Progenitor cell of endocrine pancreas (in vitro differentiated cells): ENCODE measurements at regions not wholly inside any gene's neighbourhood (a gene's known extent, or its start where the extent isn't known, plus 50 kb on each side); places are given as distances from the start of the nearest gene placed in this dataset.

ENCODE experiments used
- DNase-seq: peaks from one replicate; pipeline ENCODE4 v3.0.0; 2021; ENCODE audit warnings: low spot score; ENCODE audit not compliant: unreplicated experiment
- H3K27ac Mint-ChIP-seq: 2 replicates; pipeline ENCODE4 v1.8.0; 2021; ENCODE audit warnings: mild to moderate bottlenecking, moderate library complexity, mixed read lengths
- H3K27me3 Mint-ChIP-seq: 2 replicates; pipeline ENCODE4 v1.8.0; 2021; ENCODE audit warnings: mixed read lengths
- H3K36me3 Mint-ChIP-seq: 2 replicates; pipeline ENCODE4 v1.8.0; 2022; ENCODE audit warnings: mixed read lengths; ENCODE audit not compliant: insufficient read depth
- H3K4me1 Mint-ChIP-seq: 2 replicates; pipeline ENCODE4 v1.8.0; 2021; ENCODE audit warnings: low read depth, mixed read lengths
- H3K4me3 Mint-ChIP-seq: 2 replicates; pipeline ENCODE4 v1.8.0; 2021; ENCODE audit warnings: low read depth, mild to moderate bottlenecking, moderate library complexity, mixed read lengths
- H3K9me3 Mint-ChIP-seq: 2 replicates; pipeline ENCODE4 v1.8.0; 2021; ENCODE audit warnings: low read depth, mixed read lengths
- TF ChIP-seq, protein P1 (sequence below): fragments of 200-600 bp; sonication (generic); IDR thresholded peaks from one replicate; pipeline ENCODE4 v1.5.0; 2021; ENCODE audit warnings: antibody characterized with exemption, mild to moderate bottlenecking; ENCODE audit not compliant: unreplicated experiment

DNA sequence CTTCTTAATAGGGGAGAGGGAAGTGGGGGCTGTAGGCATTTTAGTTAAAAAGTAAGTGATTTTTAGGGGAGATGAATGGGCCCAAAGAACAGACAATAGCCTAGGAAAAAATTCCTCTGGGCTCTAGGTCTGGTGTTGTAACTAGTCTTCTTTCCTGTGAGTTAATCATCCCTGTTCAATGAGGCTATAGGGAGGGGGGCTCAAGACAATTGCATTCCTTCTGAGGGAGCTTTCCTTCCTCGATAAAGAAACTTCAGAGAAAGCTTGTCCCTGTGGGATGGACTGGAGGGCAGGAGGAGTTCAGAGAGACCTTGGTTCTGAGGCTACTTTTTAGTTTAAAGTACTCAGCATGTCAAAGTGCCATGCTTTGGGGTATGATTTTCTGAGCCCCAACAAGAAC, 127.2 kb downstream of the BBS10 start:
- H3K9me3 Mint-ChIP-seq, result no peaks in the 10 kb centered on the region
- TF ChIP-seq, protein P1, sequence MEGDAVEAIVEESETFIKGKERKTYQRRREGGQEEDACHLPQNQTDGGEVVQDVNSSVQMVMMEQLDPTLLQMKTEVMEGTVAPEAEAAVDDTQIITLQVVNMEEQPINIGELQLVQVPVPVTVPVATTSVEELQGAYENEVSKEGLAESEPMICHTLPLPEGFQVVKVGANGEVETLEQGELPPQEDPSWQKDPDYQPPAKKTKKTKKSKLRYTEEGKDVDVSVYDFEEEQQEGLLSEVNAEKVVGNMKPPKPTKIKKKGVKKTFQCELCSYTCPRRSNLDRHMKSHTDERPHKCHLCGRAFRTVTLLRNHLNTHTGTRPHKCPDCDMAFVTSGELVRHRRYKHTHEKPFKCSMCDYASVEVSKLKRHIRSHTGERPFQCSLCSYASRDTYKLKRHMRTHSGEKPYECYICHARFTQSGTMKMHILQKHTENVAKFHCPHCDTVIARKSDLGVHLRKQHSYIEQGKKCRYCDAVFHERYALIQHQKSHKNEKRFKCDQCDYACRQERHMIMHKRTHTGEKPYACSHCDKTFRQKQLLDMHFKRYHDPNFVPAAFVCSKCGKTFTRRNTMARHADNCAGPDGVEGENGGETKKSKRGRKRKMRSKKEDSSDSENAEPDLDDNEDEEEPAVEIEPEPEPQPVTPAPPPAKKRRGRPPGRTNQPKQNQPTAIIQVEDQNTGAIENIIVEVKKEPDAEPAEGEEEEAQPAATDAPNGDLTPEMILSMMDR, result no peak
- no peak for DNase-seq
- no peaks in the 10 kb centered on the region for H3K27me3 Mint-ChIP-seq
- no peak overlapping the region for H3K27ac Mint-ChIP-seq
- H3K36me3 Mint-ChIP-seq, result no peaks in the 10 kb centered on the region
- H3K4me1 Mint-ChIP-seq, result no peaks in the 10 kb centered on the region
- no peak overlapping the region for H3K4me3 Mint-ChIP-seq

DNA sequence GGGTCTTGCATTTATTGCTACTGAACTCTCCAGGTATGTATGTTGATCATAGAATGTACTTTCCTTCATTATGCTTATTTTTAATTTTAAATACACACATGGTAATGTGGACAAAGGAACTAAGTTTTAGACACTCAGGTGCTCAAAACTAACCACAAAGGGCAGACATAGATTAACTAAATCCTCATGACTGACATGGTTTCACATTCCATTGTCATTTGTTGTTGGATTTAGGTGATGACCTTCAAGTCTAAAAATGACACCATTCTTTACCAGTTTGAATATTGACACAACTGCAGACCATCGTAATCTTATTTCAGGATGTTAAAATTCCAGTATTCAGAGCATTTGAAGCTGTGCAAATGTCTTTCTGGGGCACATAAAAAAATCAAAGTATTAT, 128.4 kb downstream of the BBS10 start:
- Mint-ChIP-seq H3K9me3 (no peaks in the 10 kb centered on the region), H3K4me3 (no peak overlapping the region), H3K27me3 (no peaks in the 10 kb centered on the region), H3K4me1 (no peaks in the 10 kb centered on the region), H3K27ac (no peak overlapping the region), H3K36me3 (no peaks in the 10 kb centered on the region)
- TF ChIP-seq, protein P1, result no peak
- no peak for DNase-seq

DNA sequence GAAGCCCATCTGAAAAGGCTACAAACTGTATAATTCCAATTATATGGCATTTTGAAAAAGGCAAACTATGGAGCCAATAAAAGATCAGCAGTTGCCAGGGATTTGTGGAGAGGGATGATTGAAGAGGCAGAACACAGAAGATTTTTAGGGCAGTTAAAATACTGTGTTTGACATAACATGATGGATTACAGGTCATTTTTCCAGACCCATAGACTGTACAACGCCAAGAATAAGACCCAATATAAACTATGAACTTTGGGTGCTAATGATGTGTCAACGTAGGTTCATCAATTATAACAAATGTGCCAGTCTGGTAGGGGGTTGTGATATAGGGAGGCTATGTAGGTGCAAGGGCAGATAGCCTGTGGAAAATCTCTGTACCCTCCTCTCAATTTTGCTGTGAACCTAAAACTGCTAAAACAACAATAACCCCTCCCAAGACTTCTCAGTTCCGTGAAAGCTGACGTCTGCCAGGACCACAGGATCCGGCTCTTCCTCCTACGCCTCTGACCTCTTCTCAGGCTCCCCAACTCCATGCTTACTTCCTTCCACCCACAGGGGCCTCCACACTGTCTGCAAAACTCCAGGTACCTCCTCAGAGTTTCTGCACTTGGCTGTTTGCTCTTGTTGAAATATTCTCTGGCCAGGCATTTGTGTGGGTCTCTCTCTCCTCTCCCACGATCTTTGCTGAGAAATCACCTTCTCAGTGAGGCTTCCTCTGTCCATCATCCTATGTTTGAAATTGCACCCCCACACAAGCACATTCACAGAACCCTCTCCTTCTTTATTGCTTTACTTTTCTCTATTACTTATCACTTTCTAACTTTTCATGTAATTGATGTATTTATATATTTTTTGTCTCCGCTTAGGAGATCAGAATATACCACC, 131.4 kb downstream of the BBS10 start:
- DNase-seq, result no peak
- H3K9me3 Mint-ChIP-seq, result no peaks in the 10 kb centered on the region
- no peak overlapping the region for H3K27ac Mint-ChIP-seq
- no peak overlapping the region for H3K4me3 Mint-ChIP-seq
- TF ChIP-seq, protein P1, result no peak
- no peaks in the 10 kb centered on the region for H3K36me3 Mint-ChIP-seq
- no peaks in the 10 kb centered on the region for H3K4me1 Mint-ChIP-seq
- H3K27me3 Mint-ChIP-seq, result no peaks in the 10 kb centered on the region

DNA sequence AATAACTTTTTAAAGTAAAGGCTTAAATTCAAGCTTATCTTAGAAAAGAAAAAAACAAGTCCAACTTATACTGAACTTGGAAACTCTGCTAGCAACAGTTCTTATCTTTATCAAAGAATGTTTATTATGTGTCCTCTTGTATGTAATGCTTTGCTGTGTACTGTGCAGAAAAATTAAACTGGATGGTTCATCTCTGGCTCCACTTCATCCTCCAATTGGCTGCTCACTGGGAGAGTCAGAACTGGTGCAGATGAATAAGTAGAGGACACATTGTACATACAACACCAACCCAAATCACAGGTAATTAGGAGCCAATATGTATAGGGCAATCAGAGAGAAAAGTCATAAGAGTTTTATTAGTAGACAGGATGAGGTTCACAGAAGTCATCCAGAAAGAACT, 123.6 kb upstream of the NAP1L1 start:
- Mint-ChIP-seq H3K9me3 (peaks cover 2% of the 10 kb centered on the region), H3K27ac (no peak overlapping the region), H3K4me3 (no peak overlapping the region), H3K27me3 (no peaks in the 10 kb centered on the region), H3K4me1 (peaks cover 3% of the 10 kb centered on the region), H3K36me3 (no peaks in the 10 kb centered on the region)
- no peak for DNase-seq
- TF ChIP-seq, protein P1, result no peak

DNA sequence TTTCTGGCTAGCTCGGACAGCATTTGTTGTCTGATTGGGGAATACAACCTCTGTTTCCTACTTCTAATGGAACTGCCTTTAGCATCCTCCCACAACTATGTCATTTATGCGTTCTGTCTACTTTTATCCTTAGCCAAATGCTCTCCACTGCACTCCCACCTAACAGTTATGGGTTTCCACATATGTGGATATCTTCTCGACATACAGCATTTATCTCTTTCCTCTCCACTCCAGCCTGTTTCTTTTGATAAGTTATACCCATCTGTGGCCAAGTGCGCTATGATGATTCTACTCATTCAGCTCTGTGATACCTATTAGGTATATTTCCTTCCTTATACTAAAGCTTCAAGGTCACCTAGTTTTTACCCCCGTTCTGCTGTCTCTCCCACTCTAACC, 122.2 kb upstream of the NAP1L1 start:
- TF ChIP-seq, protein P1, result no peak
- Mint-ChIP-seq H3K9me3 (peaks cover 6% of the 10 kb centered on the region), H3K27me3 (no peaks in the 10 kb centered on the region), H3K36me3 (no peaks in the 10 kb centered on the region), H3K4me3 (no peak overlapping the region), H3K4me1 (peaks cover 3% of the 10 kb centered on the region), H3K27ac (no peak overlapping the region)
- DNase-seq, result no peak
